OCI-LY1 (cell line): ENCODE measurements at regions not wholly inside any gene's neighbourhood (a gene's known extent, or its start where the extent isn't known, plus 50 kb on each side); places are given as distances from the start of the nearest gene placed in this dataset.

Experiments
- H2AFZ ChIP-seq: fragments of 200-600 bp; sonication (generic), shearing (Covaris generic); 2 replicates; pipeline ENCODE4 v1.6.0; 2014; ENCODE audit warnings: antibody characterized with exemption, mild to moderate bottlenecking, low read length
- H3F3A ChIP-seq: fragments of 200-600 bp; sonication (generic), shearing (Covaris generic); 2 replicates; pipeline ENCODE4 v1.6.0; 2014; ENCODE audit warnings: mild to moderate bottlenecking, antibody characterized with exemption, low read length, moderate library complexity; ENCODE audit not compliant: insufficient read depth
- H3K27ac ChIP-seq: fragments of 200-600 bp; sonication (generic); 2 replicates; pipeline ENCODE4 v1.5.1; 2014; ENCODE audit warnings: low read length, mixed run types, mild to moderate bottlenecking, low read depth; ENCODE audit not compliant: poor library complexity, severe bottlenecking
- H3K27me3 ChIP-seq: fragments of 200-600 bp; sonication (generic); 2 replicates; pipeline ENCODE4 v1.6.0; 2014; ENCODE audit warnings: antibody characterized with exemption, mild to moderate bottlenecking, low read length, moderate library complexity; ENCODE audit not compliant: insufficient read depth
- H3K36me3 ChIP-seq: fragments of 200-600 bp; sonication (generic); 2 replicates; pipeline ENCODE4 v1.6.1; 2014; ENCODE audit warnings: mild to moderate bottlenecking, antibody characterized with exemption, low read length, moderate library complexity, mixed read lengths; ENCODE audit not compliant: insufficient read depth
- H3K4me1 ChIP-seq: fragments of 200-600 bp; sonication (generic); 2 replicates; pipeline ENCODE4 v1.5.1; 2014; ENCODE audit warnings: mild to moderate bottlenecking, low read length, moderate library complexity; ENCODE audit not compliant: insufficient read depth, severe bottlenecking
- H3K4me2 ChIP-seq: fragments of 200-600 bp; sonication (generic), shearing (Covaris generic); 2 replicates; pipeline ENCODE4 v1.6.1; 2014; ENCODE audit warnings: low read length
- H3K4me3 ChIP-seq: fragments of 200-600 bp; sonication (generic); 2 replicates; pipeline ENCODE4 v1.5.1; 2014; ENCODE audit warnings: low read length, low read depth, mild to moderate bottlenecking, mixed read lengths; ENCODE audit not compliant: poor library complexity, severe bottlenecking
- H3K79me2 ChIP-seq: fragments of 200-600 bp; shearing (Covaris generic); 2 replicates; pipeline ENCODE4 v1.6.1; 2016; ENCODE audit warnings: mixed run types, low read length, mixed read lengths; ENCODE audit not compliant: insufficient read depth
- H3K9ac ChIP-seq: fragments of 200-600 bp; sonication (generic), shearing (Covaris generic); 2 replicates; pipeline ENCODE4 v1.6.1; 2014; ENCODE audit warnings: mild to moderate bottlenecking, low read length, mixed read lengths
- H3K9me2 ChIP-seq: fragments of 200-600 bp; sonication (generic), shearing (Covaris generic); 2 replicates; pipeline ENCODE4 v1.6.1; 2014; ENCODE audit warnings: low read depth, mild to moderate bottlenecking, low read length, mixed read lengths
- H3K9me3 ChIP-seq: fragments of 200-600 bp; shearing (Covaris generic); 2 replicates; pipeline ENCODE4 v1.6.1; 2014; ENCODE audit warnings: low read length, mixed read lengths
- H4K20me1 ChIP-seq: fragments of 200-600 bp; sonication (generic), shearing (Covaris generic); 2 replicates; pipeline ENCODE4 v1.6.0; 2016; ENCODE audit warnings: mild to moderate bottlenecking, low read length; ENCODE audit not compliant: insufficient read depth
- EZH2 ChIP-seq: fragments of 200-600 bp; sonication (generic), shearing (Covaris generic); IDR thresholded peaks from 2 replicates; pipeline ENCODE4 v1.8.0; 2017; ENCODE audit warnings: borderline replicate concordance, mixed run types, mild to moderate bottlenecking, antibody characterized with exemption, low read length, moderate library complexity, mixed read lengths
- TF ChIP-seq, protein P1 (sequence below): fragments of 200-600 bp; sonication (generic), shearing (Covaris generic); IDR thresholded peaks from 2 replicates; pipeline ENCODE4 v1.5.1; 2017; ENCODE audit warnings: mild to moderate bottlenecking, antibody characterized with exemption, low read length, moderate library complexity, mixed read lengths

DNA sequence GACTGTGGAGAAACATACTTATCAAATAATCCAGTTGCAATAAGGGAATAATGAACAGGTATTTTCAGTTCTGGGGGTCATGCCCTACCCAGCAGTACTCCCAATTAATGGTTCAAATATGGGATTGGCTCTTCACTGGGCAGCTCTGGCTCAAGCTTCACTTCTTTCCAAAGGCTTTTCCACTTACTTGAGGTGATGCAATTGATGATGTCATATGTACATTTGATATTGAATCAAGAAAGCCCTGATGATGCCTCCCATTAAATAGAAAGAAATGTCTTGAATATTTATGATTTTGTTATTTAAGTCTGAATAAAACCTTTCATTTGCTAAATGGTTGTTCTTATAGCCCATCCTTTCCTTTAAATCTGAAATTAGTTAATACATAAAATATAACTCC lies 789.9 kb downstream of the USP25 start:
- H3K27ac ChIP-seq = no peak overlapping the region
- H3K4me1 ChIP-seq = no peaks in the 10 kb centered on the region
- TF ChIP-seq, protein P1, sequence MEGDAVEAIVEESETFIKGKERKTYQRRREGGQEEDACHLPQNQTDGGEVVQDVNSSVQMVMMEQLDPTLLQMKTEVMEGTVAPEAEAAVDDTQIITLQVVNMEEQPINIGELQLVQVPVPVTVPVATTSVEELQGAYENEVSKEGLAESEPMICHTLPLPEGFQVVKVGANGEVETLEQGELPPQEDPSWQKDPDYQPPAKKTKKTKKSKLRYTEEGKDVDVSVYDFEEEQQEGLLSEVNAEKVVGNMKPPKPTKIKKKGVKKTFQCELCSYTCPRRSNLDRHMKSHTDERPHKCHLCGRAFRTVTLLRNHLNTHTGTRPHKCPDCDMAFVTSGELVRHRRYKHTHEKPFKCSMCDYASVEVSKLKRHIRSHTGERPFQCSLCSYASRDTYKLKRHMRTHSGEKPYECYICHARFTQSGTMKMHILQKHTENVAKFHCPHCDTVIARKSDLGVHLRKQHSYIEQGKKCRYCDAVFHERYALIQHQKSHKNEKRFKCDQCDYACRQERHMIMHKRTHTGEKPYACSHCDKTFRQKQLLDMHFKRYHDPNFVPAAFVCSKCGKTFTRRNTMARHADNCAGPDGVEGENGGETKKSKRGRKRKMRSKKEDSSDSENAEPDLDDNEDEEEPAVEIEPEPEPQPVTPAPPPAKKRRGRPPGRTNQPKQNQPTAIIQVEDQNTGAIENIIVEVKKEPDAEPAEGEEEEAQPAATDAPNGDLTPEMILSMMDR = no peak
- no peak for TF ChIP-seq EZH2
- H3K79me2 ChIP-seq = no peaks in the 10 kb centered on the region
- H3K4me2 ChIP-seq = no peak overlapping the region
- no peak overlapping the region for H2AFZ ChIP-seq
- H3K9me2 ChIP-seq = no peaks in the 10 kb centered on the region
- no peaks in the 10 kb centered on the region for H3F3A ChIP-seq
- H4K20me1 ChIP-seq = no peaks in the 10 kb centered on the region
- H3K36me3 ChIP-seq = no peaks in the 10 kb centered on the region
- no peak overlapping the region for H3K4me3 ChIP-seq
- H3K27me3 ChIP-seq = no peaks in the 10 kb centered on the region
- H3K9ac ChIP-seq = no peak overlapping the region
- H3K9me3 ChIP-seq = no peaks in the 10 kb centered on the region

DNA sequence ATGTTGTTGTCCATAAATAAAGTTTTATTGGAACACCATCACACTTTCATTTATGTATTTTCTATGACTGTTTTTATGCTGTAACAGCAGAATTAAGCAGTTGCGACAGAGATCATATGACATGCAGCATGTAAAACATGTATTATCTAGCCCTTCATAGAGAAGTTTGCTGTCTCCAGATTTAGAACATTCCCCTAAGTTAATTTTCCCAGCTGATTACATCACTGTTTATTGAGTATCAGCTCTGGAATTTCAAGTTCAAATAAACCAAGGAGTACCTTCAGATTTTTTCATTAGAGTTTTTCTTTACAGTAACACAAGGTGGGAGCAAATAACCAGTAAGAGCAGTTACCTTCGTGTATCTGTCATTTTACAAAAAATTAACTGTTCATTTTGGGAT lies 792.8 kb downstream of the USP25 start:
- no peaks in the 10 kb centered on the region for H3K27me3 ChIP-seq
- H2AFZ ChIP-seq = no peak overlapping the region
- no peaks in the 10 kb centered on the region for H3K79me2 ChIP-seq
- no peaks in the 10 kb centered on the region for H3K9me3 ChIP-seq
- no peaks in the 10 kb centered on the region for H3K9me2 ChIP-seq
- H3K9ac ChIP-seq = no peak overlapping the region
- no peaks in the 10 kb centered on the region for H3F3A ChIP-seq
- H3K4me2 ChIP-seq = no peak overlapping the region
- no peaks in the 10 kb centered on the region for H3K36me3 ChIP-seq
- TF ChIP-seq EZH2 = no peak
- TF ChIP-seq, protein P1 = no peak
- no peaks in the 10 kb centered on the region for H4K20me1 ChIP-seq
- no peak overlapping the region for H3K4me3 ChIP-seq
- H3K4me1 ChIP-seq = no peaks in the 10 kb centered on the region
- no peak overlapping the region for H3K27ac ChIP-seq

DNA sequence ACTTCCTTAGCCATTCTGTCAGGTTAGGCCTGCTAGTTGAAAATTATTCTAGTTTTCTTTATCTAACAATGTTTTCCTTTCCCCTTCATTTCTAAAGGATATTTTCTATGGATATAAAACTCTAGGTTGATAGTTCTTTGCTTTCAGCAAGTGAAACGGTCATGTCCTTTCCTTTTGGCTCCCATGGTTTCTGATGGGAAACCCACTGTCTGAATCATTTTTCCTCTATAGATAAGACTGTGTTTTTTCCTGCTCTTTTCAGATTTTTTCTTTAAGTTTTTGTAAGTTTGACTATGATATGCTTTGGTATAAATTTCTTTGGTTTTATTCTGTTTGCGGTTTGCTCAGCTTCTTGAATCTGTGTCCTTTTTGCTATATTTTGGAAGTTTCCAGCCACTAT lies 800.9 kb downstream of the USP25 start:
- Histone ChIP-seq H4K20me1 (no peaks in the 10 kb centered on the region), H3F3A (no peaks in the 10 kb centered on the region), H3K9me3 (no peaks in the 10 kb centered on the region), H3K27ac (no peak overlapping the region), H3K79me2 (no peaks in the 10 kb centered on the region), H3K27me3 (no peaks in the 10 kb centered on the region), H3K4me2 (no peak overlapping the region), H3K4me1 (no peaks in the 10 kb centered on the region), H3K36me3 (no peaks in the 10 kb centered on the region), H3K9ac (no peak overlapping the region), H2AFZ (no peak overlapping the region), H3K9me2 (no peaks in the 10 kb centered on the region), H3K4me3 (no peak overlapping the region)
- TF ChIP-seq EZH2 = no peak
- TF ChIP-seq, protein P1 = no peak
